Sigmoid colon (tissue), 6 donors: ENCODE measurements at regions not wholly inside any gene's neighbourhood (a gene's known extent, or its start where the extent isn't known, plus 50 kb on each side); places are given as distances from the start of the nearest gene placed in this dataset.

Source experiments
- DNase-seq: peaks from one replicate; pipeline ENCODE4 v3.0.0-alpha.2; 2019
- H3K27ac ChIP-seq, 4 donors: fragments of 200-600 bp; sonication (generic); one replicate each; pipeline ENCODE4 v1.5.1; 2016 to 2019; ENCODE audit warnings: mild to moderate bottlenecking in 1 of 4
- H3K27me3 ChIP-seq, 3 donors: fragments of 200-600 bp; sonication (generic); one replicate each; pipeline ENCODE4 v1.5.1; 2019; ENCODE audit warnings: mild to moderate bottlenecking in 1 of 3
- H3K36me3 ChIP-seq, 4 donors: fragments of 200-600 bp; sonication (generic); one replicate each; pipeline ENCODE4 v1.5.1; 2016 to 2019
- H3K4me1 ChIP-seq, 4 donors: fragments of 200-600 bp; sonication (generic); one replicate each; pipeline ENCODE4 v1.5.1; 2017 to 2019
- H3K4me3 ChIP-seq, 4 donors: fragments of 200-600 bp; sonication (generic); one replicate each; pipeline ENCODE4 v1.5.1; 2017 to 2019; ENCODE audit warnings: mild to moderate bottlenecking in 2 of 4, moderate library complexity in 1 of 4
- H3K9me3 ChIP-seq, 4 donors: fragments of 200-600 bp in 3 of 4; sonication (generic) in 3 of 4; one replicate each; pipeline versions ENCODE4 v1.5.1 to v1.6.1; 2013 to 2019
- CTCF ChIP-seq, 4 experiments: fragments of 450-650 bp in 3 of 4; fragments of 200-600 bp in 1 of 4; IDR thresholded peaks; one replicate each; pipeline ENCODE4 v1.5.1; 2016 to 2019; ENCODE audit warnings: antibody characterized with exemption in 4 of 4, mild to moderate bottlenecking in 3 of 4, moderate library complexity in 2 of 4
- EP300 ChIP-seq, 4 donors: sonication (generic); formaldehyde crosslinking; IDR thresholded peaks; one replicate each; pipeline ENCODE4 v1.6.1; 2017; ENCODE audit warnings: antibody characterized with exemption in 4 of 4
- POLR2A ChIP-seq, 2 donors: fragments of 450-650 bp; IDR thresholded peaks; one replicate each; pipeline ENCODE4 v1.6.1; 2016; ENCODE audit warnings: antibody characterized with exemption in 2 of 2, mild to moderate bottlenecking in 2 of 2, moderate library complexity in 2 of 2
- POLR2AphosphoS5 ChIP-seq, 4 donors: sonication (generic); formaldehyde crosslinking; IDR thresholded peaks; one replicate each; pipeline ENCODE4 v1.6.1; 2017; ENCODE audit warnings: antibody characterized with exemption in 4 of 4
- WGBS, 2 donors: extraction: QIAGEN DNeasy Blood & Tissue Kit; methylation state at CpG; one replicate each; pipeline ENCODE4 v1.1.7; 2013; 5-methylcytosine and 5-hydroxymethylcytosine counted together
- intact Hi-C: fragments of 100-400 bp; cut with DNase I; formaldehyde crosslinking; loops from one replicate; pipeline ENCODE4 v1.15.1; 2023
- donor health status: healthy with polysubstance abuse.
- donor health status: healthy.

GRCh38 chr5:165349735-165350134 lies 1844.3 kb downstream of the MAT2B start:
- no peaks in the 10 kb centered on the region for H3K9me3 ChIP-seq
- no peaks in the 10 kb centered on the region for H3K4me1 ChIP-seq
- no peak for DNase-seq
- whole genome bisulfite sequencing, 2 donors, result 82 to 90% methylated on average over 1 of the region's 1 CpG
- H3K36me3 ChIP-seq, result no peaks in the 10 kb centered on the region
- H3K4me3 ChIP-seq, result no peak overlapping the region
- intact Hi-C loops, result no loop called here
- no peaks in the 10 kb centered on the region for H3K27me3 ChIP-seq
- H3K27ac ChIP-seq, result no peak overlapping the region
- TF ChIP-seq POLR2A (IDR thresholded peaks at IDR 0.05) (no peak), CTCF (IDR thresholded peaks at IDR 0.05) (no peak), EP300 (IDR thresholded peaks at IDR 0.05) (no peak)

DNA sequence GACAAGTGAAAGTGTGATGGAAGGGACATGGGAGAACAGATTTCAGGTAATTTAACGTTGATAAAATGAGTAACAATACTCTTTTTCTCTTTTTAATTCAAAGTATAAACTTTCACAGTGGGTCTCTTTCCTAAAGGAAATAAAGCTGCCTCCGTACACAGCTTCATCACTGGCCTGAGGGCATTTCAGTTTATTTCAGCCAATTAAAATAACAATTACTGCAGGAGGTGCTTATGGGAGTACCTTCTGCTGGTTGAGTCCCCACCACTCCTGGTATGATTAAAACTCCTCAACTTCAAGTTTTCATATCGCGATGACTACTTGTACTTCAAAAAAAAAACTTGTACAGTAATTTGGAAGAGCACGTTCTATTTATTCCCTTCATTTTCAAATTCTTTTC lies 1845.9 kb downstream of the MAT2B start:
- no peaks in the 10 kb centered on the region for H3K9me3 ChIP-seq
- intact Hi-C loops, result no loop called here
- H3K4me3 ChIP-seq, result no peak overlapping the region
- no peaks in the 10 kb centered on the region for H3K27me3 ChIP-seq
- DNase-seq, result no peak
- 86 to 87% methylated on average over 5 of the region's 5 CpGs for WGBS, 2 donors
- no peaks in the 10 kb centered on the region for H3K36me3 ChIP-seq
- TF ChIP-seq POLR2A (IDR thresholded peaks at IDR 0.05), result no peak
- TF ChIP-seq CTCF (IDR thresholded peaks at IDR 0.05), result no peak
- TF ChIP-seq POLR2AphosphoS5 (IDR thresholded peaks at IDR 0.05), result no peak
- TF ChIP-seq EP300 (IDR thresholded peaks at IDR 0.05), result no peak
- H3K4me1 ChIP-seq, result no peaks in the 10 kb centered on the region
- H3K27ac ChIP-seq, result no peak overlapping the region

DNA sequence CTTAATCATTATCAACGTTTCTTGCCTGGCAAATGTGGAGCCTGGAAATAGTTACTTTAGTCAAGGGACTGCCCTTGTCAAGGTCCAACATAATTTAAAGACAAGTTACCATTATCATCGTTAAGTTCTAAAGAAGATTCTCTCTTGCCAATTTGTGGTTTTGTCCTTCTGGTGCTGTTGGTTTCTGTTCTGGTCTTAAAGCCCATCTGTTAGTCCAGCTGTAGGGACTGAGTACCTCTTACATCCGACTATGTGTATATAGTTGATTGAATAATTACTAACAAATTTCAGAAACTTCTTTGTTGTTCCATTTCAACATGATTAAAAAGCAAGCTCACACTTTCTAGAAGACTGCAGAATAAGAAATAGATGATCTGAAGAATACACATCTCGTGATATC lies 1854.9 kb downstream of the MAT2B start:
- no peak overlapping the region for H3K27ac ChIP-seq
- H3K4me1 ChIP-seq, result no peaks in the 10 kb centered on the region
- no peak overlapping the region for H3K4me3 ChIP-seq
- no peaks in the 10 kb centered on the region for H3K9me3 ChIP-seq
- intact Hi-C loops, result no loop called here
- TF ChIP-seq POLR2AphosphoS5 (IDR thresholded peaks at IDR 0.05) (no peak), POLR2A (IDR thresholded peaks at IDR 0.05) (no peak), EP300 (IDR thresholded peaks at IDR 0.05) (no peak), CTCF (IDR thresholded peaks at IDR 0.05) (no peak)
- H3K36me3 ChIP-seq, result no peaks in the 10 kb centered on the region
- WGBS, 2 donors, result 55 to 57% methylated on average over 4 of the region's 4 CpGs
- no peak for DNase-seq
- no peaks in the 10 kb centered on the region for H3K27me3 ChIP-seq

- DNase-seq, result no peak
- intact Hi-C loops, result no loop called here
- WGBS, 2 donors, result 46 to 70% methylated on average over 9 of the region's 9 CpGs
- H3K9me3 ChIP-seq, result no peaks in the 10 kb centered on the region
- no peaks in the 10 kb centered on the region for H3K36me3 ChIP-seq
- no peak overlapping the region for H3K27ac ChIP-seq
- no peaks in the 10 kb centered on the region for H3K27me3 ChIP-seq
- no peak overlapping the region for H3K4me3 ChIP-seq
- no peak for TF ChIP-seq CTCF (IDR thresholded peaks at IDR 0.05)
- H3K4me1 ChIP-seq, result no peaks in the 10 kb centered on the region
Observed at GRCh38 chr5:165360784-165361542, 1855.5 kb downstream of the MAT2B start.

DNA sequence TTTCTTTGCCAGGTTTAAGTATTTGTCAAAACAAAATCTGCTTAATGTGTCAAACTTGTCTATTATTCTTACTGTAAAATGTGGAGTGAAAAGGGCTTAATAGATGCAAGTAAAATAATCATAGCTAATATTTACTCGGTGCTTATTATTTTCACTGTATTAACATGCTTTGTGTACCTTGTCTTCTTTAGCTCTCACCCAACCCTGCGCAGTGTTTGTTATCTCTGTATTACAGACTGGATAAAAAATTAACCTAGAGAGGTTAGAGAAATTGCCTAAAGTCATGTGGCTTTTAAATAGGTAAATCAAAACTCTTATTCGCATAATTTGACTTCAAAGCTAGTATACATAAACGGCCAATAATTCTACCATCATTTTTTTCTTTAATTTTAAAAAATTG lies 1864.8 kb downstream of the MAT2B start:
- H3K4me3 ChIP-seq, result no peak overlapping the region
- H3K4me1 ChIP-seq, result no peaks in the 10 kb centered on the region
- no peaks in the 10 kb centered on the region for H3K36me3 ChIP-seq
- H3K27ac ChIP-seq, result no peak overlapping the region
- TF ChIP-seq POLR2A (IDR thresholded peaks at IDR 0.05), result no peak
- DNase-seq, result no peak
- WGBS, 2 donors, result 69 to 85% methylated on average over 4 of the region's 4 CpGs
- no peaks in the 10 kb centered on the region for H3K27me3 ChIP-seq
- no peaks in the 10 kb centered on the region for H3K9me3 ChIP-seq
- intact Hi-C loops, result no loop called here
